ENCODE measurements at regions not wholly inside any gene's neighbourhood (a gene's known extent, or its start where the extent isn't known, plus 50 kb on each side); places are given as distances from the start of the nearest gene placed in this dataset.

DNA sequence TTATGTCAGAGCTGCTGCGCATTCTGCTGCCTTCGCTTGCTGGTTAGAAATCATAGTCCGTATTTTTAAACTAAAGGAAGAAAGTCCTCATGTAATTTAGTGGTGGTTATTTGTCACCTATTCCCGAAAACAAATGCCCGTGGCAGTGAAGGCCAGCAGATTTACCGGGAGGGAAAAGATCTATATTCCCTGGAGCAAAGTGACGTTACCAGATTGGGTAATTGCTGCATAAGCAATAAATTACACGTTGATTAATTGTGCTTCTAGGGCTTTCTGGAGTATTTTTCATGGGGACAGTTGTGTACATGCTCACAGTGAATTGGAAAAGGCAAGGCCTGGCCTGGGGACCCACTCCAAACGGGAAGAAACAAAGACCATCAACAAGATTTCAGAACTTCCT is 298.7 kb downstream of the NPHP4 start (continued):
- TF ChIP-seq, protein P1, sequence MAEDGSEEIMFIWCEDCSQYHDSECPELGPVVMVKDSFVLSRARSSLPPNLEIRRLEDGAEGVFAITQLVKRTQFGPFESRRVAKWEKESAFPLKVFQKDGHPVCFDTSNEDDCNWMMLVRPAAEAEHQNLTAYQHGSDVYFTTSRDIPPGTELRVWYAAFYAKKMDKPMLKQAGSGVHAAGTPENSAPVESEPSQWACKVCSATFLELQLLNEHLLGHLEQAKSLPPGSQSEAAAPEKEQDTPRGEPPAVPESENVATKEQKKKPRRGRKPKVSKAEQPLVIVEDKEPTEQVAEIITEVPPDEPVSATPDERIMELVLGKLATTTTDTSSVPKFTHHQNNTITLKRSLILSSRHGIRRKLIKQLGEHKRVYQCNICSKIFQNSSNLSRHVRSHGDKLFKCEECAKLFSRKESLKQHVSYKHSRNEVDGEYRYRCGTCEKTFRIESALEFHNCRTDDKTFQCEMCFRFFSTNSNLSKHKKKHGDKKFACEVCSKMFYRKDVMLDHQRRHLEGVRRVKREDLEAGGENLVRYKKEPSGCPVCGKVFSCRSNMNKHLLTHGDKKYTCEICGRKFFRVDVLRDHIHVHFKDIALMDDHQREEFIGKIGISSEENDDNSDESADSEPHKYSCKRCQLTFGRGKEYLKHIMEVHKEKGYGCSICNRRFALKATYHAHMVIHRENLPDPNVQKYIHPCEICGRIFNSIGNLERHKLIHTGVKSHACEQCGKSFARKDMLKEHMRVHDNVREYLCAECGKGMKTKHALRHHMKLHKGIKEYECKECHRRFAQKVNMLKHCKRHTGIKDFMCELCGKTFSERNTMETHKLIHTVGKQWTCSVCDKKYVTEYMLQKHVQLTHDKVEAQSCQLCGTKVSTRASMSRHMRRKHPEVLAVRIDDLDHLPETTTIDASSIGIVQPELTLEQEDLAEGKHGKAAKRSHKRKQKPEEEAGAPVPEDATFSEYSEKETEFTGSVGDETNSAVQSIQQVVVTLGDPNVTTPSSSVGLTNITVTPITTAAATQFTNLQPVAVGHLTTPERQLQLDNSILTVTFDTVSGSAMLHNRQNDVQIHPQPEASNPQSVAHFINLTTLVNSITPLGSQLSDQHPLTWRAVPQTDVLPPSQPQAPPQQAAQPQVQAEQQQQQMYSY (CRISPR knock-in tag; IDR thresholded peaks at IDR 0.05) = no peak
- TF ChIP-seq NR2C1 (IDR thresholded peaks at IDR 0.05) = no peak

GRCh38 chr1:5692664-5693063 is 299.6 kb downstream of the NPHP4 start:
- SMC1A ChIA-PET (ENCODE audit: uncharacterized antibody, unreplicated experiment) = no interaction called here
- no peak overlapping the region for H3K27ac ChIP-seq (ENCODE audit: control insufficient read depth, insufficient read depth)
- no peaks in the 10 kb centered on the region for H3K79me2 ChIP-seq (ENCODE audit: control insufficient read depth, insufficient read depth, low read length)
- no peaks in the 10 kb centered on the region for H3K4me1 ChIP-seq (ENCODE audit: control insufficient read depth, insufficient read depth, low read length)
- no peaks in the 10 kb centered on the region for H3K27me3 ChIP-seq (replicated peaks in 1 of 2; ENCODE audit: control insufficient read depth in 2 of 2, insufficient read depth in 2 of 2, low read length in 1 of 2)
- in situ Hi-C loops (cut with MboI) = no loop called here
- intact Hi-C loops (cut with micrococcal nuclease; ENCODE audit: unreplicated experiment) = no loop called here
- H3K36me3 ChIP-seq (ENCODE audit: control insufficient read depth in 2 of 2, insufficient read depth in 2 of 2, low read length in 1 of 2) = no peaks in the 10 kb centered on the region
- POLR2A ChIA-PET = no interaction called here
- CTCF ChIA-PET = no interaction called here
- no peak for FAIRE-seq
- H4K20me1 ChIP-seq (ENCODE audit: control insufficient read depth, insufficient read depth) = no peaks in the 10 kb centered on the region
- no peak overlapping the region for H3K4me2 ChIP-seq (ENCODE audit: control insufficient read depth, insufficient read depth)
- RAD21 ChIA-PET (ENCODE audit: unreplicated experiment) = no interaction called here
- H3K9me3 ChIP-seq (replicated peaks; ENCODE audit: control insufficient read depth, insufficient read depth, low read length) = no peaks in the 10 kb centered on the region
- no peak overlapping the region for H2AFZ ChIP-seq (ENCODE audit: control insufficient read depth, low read depth, low read length)
- 7% methylated on average over 6 of the region's 6 CpGs for WGBS (ENCODE audit: insufficient coverage, insufficient replicate concordance, low lambda C conversion rate, missing lambda C conversion rate)
- ATAC-seq = no peak
- no peak for DNase-seq (ENCODE audit: low read depth, low spot score)
- no TSS peak for BruUV-seq (replicated peaks)
- H3K9ac ChIP-seq (ENCODE audit: control insufficient read depth, insufficient read depth, low read length) = no peak overlapping the region
- H3K4me3 ChIP-seq = no peak overlapping the region
- TF ChIP-seq ELK1 (IDR thresholded peaks at IDR 0.05; ENCODE audit: low read depth, low read length) (no peak), JUNB (IDR thresholded peaks at IDR 0.05) (no peak), STAT3 (IDR thresholded peaks at IDR 0.05; ENCODE audit: low read depth, low read length) (no peak), ZBTB11 (CRISPR knock-in tag; IDR thresholded peaks at IDR 0.05) (no peak), ZBED1 (IDR thresholded peaks at IDR 0.05; ENCODE audit: borderline replicate concordance) (no peak), WRNIP1 (IDR thresholded peaks at IDR 0.05; ENCODE audit: borderline replicate concordance, low read depth, low read length) (no peak), REST (IDR thresholded peaks at IDR 0.05; ENCODE audit: low read depth, low read length) (no peak), SUPT20H (IDR thresholded peaks at IDR 0.05; ENCODE audit: borderline replicate concordance, control insufficient read depth, low read depth, low read length) (no peak), SP1 (IDR thresholded peaks at IDR 0.05; ENCODE audit: low read depth, low read length) (no peak), SREBF1 (IDR thresholded peaks at IDR 0.05; ENCODE audit: low read length) (no peak), ZNF207 (IDR thresholded peaks at IDR 0.05; ENCODE audit: borderline replicate concordance) (no peak)
